Naive thymus-derived CD4-positive, alpha-beta T cell (primary cell): ENCODE measurements at regions not wholly inside any gene's neighbourhood (a gene's known extent, or its start where the extent isn't known, plus 50 kb on each side); places are given as distances from the start of the nearest gene placed in this dataset.

Experiments used
- ATAC-seq: fragments of 150-1000 bp; cut with Tn5 transposase; 2 replicates; pipeline ENCODE4 v1.10.0; 2021; ENCODE audit warnings: mild to moderate bottlenecking, moderate library complexity
- CTCF ChIA-PET: fragments of 350-600 bp; sonication (Branson Sonifier 250); formaldehyde crosslinking; loops from one replicate; lab custom pipeline; 2021; ENCODE audit warnings: antibody characterized with exemption; lab: Charles Lee
- POLR2A ChIA-PET: fragments of 350-600 bp; sonication (Branson Sonifier 250); formaldehyde crosslinking; loops from one replicate; lab custom pipeline; 2021; ENCODE audit warnings: antibody characterized with exemption, inconsistent platforms; lab: Charles Lee
- DNase-seq, 9 donors: peaks; one replicate each; pipeline versions ENCODE4 v3.0.0 to v3.0.0-alpha.2; 2020 to 2022; ENCODE audit warnings: mixed read lengths in 1 of 9
- H3K27ac ChIP-seq: one replicate; pipeline ENCODE4 v1.7.0; 2013; ENCODE audit warnings: mild to moderate bottlenecking, low read depth, low read length, moderate library complexity
- H3K27me3 ChIP-seq, 2 donors: one replicate each; pipeline ENCODE4 v1.7.0; 2013; ENCODE audit warnings: low read length in 2 of 2, mild to moderate bottlenecking in 2 of 2, moderate library complexity in 2 of 2; ENCODE audit not compliant: control insufficient read depth in 2 of 2, insufficient read depth in 2 of 2
- H3K36me3 ChIP-seq, 3 experiments: 1 replicate in 2 of 3; 2 replicates in 1 of 3; pipeline ENCODE4 v1.7.0; 2013; ENCODE audit warnings: low read length in 3 of 3, mild to moderate bottlenecking in 3 of 3, moderate library complexity in 1 of 3; ENCODE audit not compliant: insufficient read depth in 3 of 3, control insufficient read depth in 2 of 3
- H3K4me1 ChIP-seq, 2 donors: one replicate each; pipeline ENCODE4 v1.7.0; 2013; ENCODE audit warnings: low read length in 2 of 2, mild to moderate bottlenecking in 2 of 2, moderate library complexity in 1 of 2; ENCODE audit not compliant: control insufficient read depth in 2 of 2, insufficient read depth in 2 of 2
- H3K4me3 ChIP-seq: 2 replicates; pipeline ENCODE4 v1.7.0; 2013; ENCODE audit warnings: mild to moderate bottlenecking, low read length
- H3K9me3 ChIP-seq, 3 experiments: 1 replicate in 2 of 3; 2 replicates in 1 of 3; pipeline ENCODE4 v1.7.0; 2013; ENCODE audit warnings: low read length in 3 of 3; ENCODE audit not compliant: control insufficient read depth in 2 of 3
- H3K27ac Mint-ChIP-seq, 9 donors: one replicate each; pipeline ENCODE4 v1.8.0; 2020 to 2022; ENCODE audit warnings: mixed read lengths in 9 of 9, mild to moderate bottlenecking in 8 of 9, moderate library complexity in 5 of 9, inconsistent platforms in 2 of 9
- H3K27me3 Mint-ChIP-seq, 5 donors: one replicate each; pipeline ENCODE4 v1.8.0; 2021 to 2022; ENCODE audit warnings: mixed read lengths in 5 of 5, mild to moderate bottlenecking in 1 of 5
- H3K36me3 Mint-ChIP-seq, 5 donors: one replicate each; pipeline ENCODE4 v1.8.0; 2020 to 2022; ENCODE audit warnings: mixed read lengths in 5 of 5, mild to moderate bottlenecking in 3 of 5, inconsistent platforms in 1 of 5
- H3K4me1 Mint-ChIP-seq, 7 donors: one replicate each; pipeline ENCODE4 v1.8.0; 2020 to 2022; ENCODE audit warnings: mixed read lengths in 7 of 7, mild to moderate bottlenecking in 3 of 7, inconsistent platforms in 1 of 7
- H3K4me3 Mint-ChIP-seq, 10 donors: one replicate each; pipeline ENCODE4 v1.8.0; 2020 to 2022; ENCODE audit warnings: mild to moderate bottlenecking in 10 of 10, mixed read lengths in 10 of 10, moderate library complexity in 6 of 10, inconsistent platforms in 2 of 10
- H3K9me3 Mint-ChIP-seq, 11 donors: one replicate each; pipeline ENCODE4 v1.8.0; 2020 to 2022; ENCODE audit warnings: mixed read lengths in 11 of 11, mild to moderate bottlenecking in 4 of 11, inconsistent platforms in 1 of 11, moderate library complexity in 1 of 11
- intact Hi-C, 2 donors: fragments of 100-400 bp; cut with micrococcal nuclease; formaldehyde crosslinking; loops; one replicate each; pipeline ENCODE4 v1.15.1; 2023

DNA sequence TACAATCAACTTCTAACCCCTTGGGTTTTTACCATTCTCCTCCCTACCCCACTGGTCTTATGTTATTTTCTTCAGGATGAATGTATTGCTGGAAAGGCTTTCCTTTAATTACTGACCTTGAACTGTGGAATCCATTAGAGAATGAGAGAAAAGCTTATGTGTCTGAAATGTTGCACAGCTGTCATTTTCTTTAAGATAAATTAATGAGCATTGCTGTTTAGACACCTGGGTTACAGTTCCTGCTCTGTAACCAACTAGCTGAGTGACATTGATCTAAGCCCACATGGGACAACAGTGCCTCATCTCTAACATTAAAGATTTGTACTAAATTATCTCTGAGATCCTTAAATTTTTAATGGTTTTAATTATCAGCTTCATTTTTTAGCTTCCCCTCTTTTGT, 507.0 kb downstream of the TAF11L14 start:
- DNase-seq (no peak), ATAC-seq (no peak)
- no peaks in the 10 kb centered on the region for H3K4me1 Mint-ChIP-seq
- H3K27me3 ChIP-seq: no peaks in the 10 kb centered on the region
- H3K9me3 Mint-ChIP-seq: peaks cover 0 to 30% (median 6%) of the 10 kb centered on the region in 11 donors
- no peaks in the 10 kb centered on the region for H3K27me3 Mint-ChIP-seq
- H3K4me1 ChIP-seq: no peaks in the 10 kb centered on the region
- intact Hi-C loops: no loop called here
- POLR2A ChIA-PET: no interaction called here
- H3K36me3 ChIP-seq: no peaks in the 10 kb centered on the region
- CTCF ChIA-PET: no interaction called here
- no peaks in the 10 kb centered on the region for H3K9me3 ChIP-seq
- no peak overlapping the region for H3K4me3 Mint-ChIP-seq
- H3K27ac ChIP-seq: no peak overlapping the region
- no peaks in the 10 kb centered on the region for H3K36me3 Mint-ChIP-seq
- H3K4me3 ChIP-seq: no peak overlapping the region
- H3K27ac Mint-ChIP-seq: no peak overlapping the region

DNA sequence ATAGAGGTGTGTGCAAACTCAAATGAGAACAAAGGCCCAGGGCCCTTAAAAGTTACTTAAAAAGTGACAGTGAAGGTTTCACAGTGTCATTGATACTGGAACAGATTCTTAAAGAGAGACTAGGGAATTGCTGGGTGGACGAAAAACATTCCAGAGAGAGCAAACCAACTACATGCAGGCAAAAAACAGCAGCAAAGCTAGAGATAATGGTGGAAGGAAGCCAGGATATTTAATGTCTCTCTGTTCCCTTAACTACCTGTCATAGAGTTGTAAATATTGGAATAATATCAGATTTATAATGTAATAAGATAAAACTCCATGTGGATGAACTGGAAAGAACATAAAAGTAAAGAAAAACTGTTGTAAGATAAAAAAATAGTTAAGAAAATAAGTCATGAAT, 508.6 kb downstream of the TAF11L14 start:
- no peak for ATAC-seq
- Histone ChIP-seq H3K4me1 (no peaks in the 10 kb centered on the region), H3K9me3 (no peaks in the 10 kb centered on the region), H3K27ac (no peak overlapping the region), H3K4me3 (no peak overlapping the region), H3K36me3 (no peaks in the 10 kb centered on the region), H3K27me3 (no peaks in the 10 kb centered on the region)
- CTCF ChIA-PET: no interaction called here
- Mint-ChIP-seq H3K36me3 (no peaks in the 10 kb centered on the region), H3K4me3 (no peak overlapping the region), H3K9me3 (peaks cover 0 to 24% (median 6%) of the 10 kb centered on the region in 11 donors), H3K27ac (no peak overlapping the region), H3K27me3 (no peaks in the 10 kb centered on the region), H3K4me1 (no peaks in the 10 kb centered on the region)
- POLR2A ChIA-PET: no interaction called here
- no peak for DNase-seq
- intact Hi-C loops: no loop called here

DNA sequence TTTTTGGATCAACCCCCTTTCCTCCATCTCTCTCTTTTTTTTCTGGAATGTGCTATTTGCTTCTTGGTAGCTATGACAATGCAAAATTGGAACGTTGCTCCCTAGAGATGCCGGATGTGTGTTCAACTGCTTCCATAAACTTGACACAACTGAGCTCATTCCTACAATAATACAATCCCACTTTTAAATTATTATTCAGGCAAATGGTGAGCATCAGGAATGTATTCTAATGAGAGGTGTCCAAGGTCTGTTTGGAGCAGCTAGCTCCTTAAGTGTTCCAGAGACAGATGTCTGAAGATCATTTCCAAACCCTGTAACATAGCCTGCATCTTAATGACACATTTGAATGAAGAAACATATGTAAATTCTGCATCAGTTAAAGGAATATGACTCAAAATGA, 518.4 kb downstream of the TAF11L14 start:
- no peak for ATAC-seq

DNA sequence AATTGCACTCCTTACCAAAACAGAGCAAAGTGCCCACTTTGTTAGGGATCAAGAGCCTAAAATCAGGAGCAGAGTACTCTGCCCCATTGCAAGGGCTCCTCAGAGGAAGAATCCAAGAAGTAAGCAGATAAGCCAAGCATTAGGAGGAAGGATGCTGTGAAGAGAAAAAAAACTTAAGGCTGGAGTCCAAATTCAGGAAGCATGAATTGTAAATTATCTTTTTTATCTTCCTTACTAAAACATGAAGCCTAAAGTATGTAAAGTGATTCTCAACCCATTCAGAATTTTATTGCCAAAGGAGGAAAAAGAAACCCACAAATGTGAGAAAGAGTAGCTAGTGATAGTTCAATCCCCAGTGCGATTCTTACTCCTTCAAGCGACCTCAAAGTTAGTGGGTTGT, 523.9 kb downstream of the TAF11L14 start:
- Histone ChIP-seq H3K27ac (no peak overlapping the region), H3K27me3 (no peaks in the 10 kb centered on the region), H3K4me3 (no peak overlapping the region), H3K4me1 (no peaks in the 10 kb centered on the region), H3K36me3 (no peaks in the 10 kb centered on the region), H3K9me3 (peaks cover 0 to 4% (median 0%) of the 10 kb centered on the region in 3 experiments)
- Mint-ChIP-seq H3K4me1 (no peaks in the 10 kb centered on the region), H3K4me3 (no peak overlapping the region), H3K27ac (no peak overlapping the region), H3K36me3 (no peaks in the 10 kb centered on the region), H3K9me3 (peaks cover under 1 to 20% (median 10%) of the 10 kb centered on the region in 11 donors), H3K27me3 (no peaks in the 10 kb centered on the region)
- intact Hi-C loops: no loop called here
- ATAC-seq: no peak
- no peak for DNase-seq
- ChIA-PET POLR2A (no interaction called here), CTCF (no interaction called here)

More for the DNA sequence above, 518.4 kb downstream of the TAF11L14 start:
- no peak overlapping the region for H3K4me3 Mint-ChIP-seq
- H3K36me3 Mint-ChIP-seq: no peaks in the 10 kb centered on the region
- no peak overlapping the region for H3K4me3 ChIP-seq
- H3K4me1 Mint-ChIP-seq: peaks cover 0 to 1% (median 0%) of the 10 kb centered on the region in 7 donors
- no peaks in the 10 kb centered on the region for H3K27me3 Mint-ChIP-seq
- CTCF ChIA-PET: no interaction called here
- H3K4me1 ChIP-seq: no peaks in the 10 kb centered on the region
- no peak for DNase-seq
- H3K36me3 ChIP-seq: no peaks in the 10 kb centered on the region
- no peak overlapping the region for H3K27ac ChIP-seq
- H3K9me3 Mint-ChIP-seq: peaks cover 0 to 13% (median 5%) of the 10 kb centered on the region in 11 donors
- H3K9me3 ChIP-seq: peaks cover 0 to 9% (median 0%) of the 10 kb centered on the region in 3 experiments
- no peak overlapping the region for H3K27ac Mint-ChIP-seq
- POLR2A ChIA-PET: no interaction called here
- no peaks in the 10 kb centered on the region for H3K27me3 ChIP-seq
- intact Hi-C loops: no loop called here

DNA sequence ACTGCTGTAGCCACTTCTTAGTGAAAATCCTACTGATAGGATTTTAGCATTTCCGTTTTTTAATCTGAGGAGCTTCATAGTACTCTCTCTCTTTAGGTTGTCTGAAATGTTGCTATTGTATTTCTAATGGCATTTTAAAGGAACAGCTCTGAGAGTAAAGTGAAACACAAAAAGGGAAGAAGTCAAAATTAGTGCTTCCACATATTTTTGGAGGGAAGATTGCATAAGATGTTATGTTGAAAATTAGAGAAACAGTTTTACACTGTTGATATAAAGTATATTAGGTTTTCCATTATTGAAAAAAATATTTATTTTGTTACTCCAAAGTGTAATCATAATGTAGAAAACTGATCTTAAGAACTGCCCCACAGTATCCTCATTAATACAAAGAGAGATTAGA, 525.1 kb downstream of the TAF11L14 start:
- Histone ChIP-seq H3K27me3 (no peaks in the 10 kb centered on the region), H3K9me3 (peaks cover 0 to 4% (median 0%) of the 10 kb centered on the region in 3 experiments), H3K4me1 (no peaks in the 10 kb centered on the region), H3K36me3 (no peaks in the 10 kb centered on the region), H3K27ac (no peak overlapping the region), H3K4me3 (no peak overlapping the region)
- ChIA-PET CTCF (no interaction called here), POLR2A (no interaction called here)
- no peak overlapping the region for H3K4me3 Mint-ChIP-seq
- no peaks in the 10 kb centered on the region for H3K36me3 Mint-ChIP-seq
- peaks cover 2 to 24% (median 10%) of the 10 kb centered on the region in 11 donors for H3K9me3 Mint-ChIP-seq
- ATAC-seq (no peak), DNase-seq (no peak)
- no peaks in the 10 kb centered on the region for H3K4me1 Mint-ChIP-seq
- intact Hi-C loops: no loop called here
- H3K27me3 Mint-ChIP-seq: no peaks in the 10 kb centered on the region
- H3K27ac Mint-ChIP-seq: no peak overlapping the region

DNA sequence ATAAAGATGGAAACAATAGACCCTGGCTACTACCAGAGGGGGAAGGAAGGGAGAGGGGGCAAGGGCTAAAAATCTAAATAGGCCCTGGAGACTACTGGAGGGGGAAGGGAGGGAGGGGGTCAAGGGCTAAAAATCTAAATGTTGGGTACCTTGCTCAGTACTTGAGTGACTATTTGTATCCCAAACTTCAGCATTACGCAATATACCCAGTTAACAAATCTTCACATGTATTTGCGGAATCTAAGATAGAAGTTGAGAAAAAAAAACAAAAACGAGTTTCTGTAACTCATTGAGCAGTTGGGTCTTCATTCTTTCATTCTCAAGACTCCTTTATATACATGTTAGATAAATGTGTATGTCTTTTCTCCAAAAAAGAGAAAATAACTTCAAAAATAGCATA, 537.4 kb downstream of the TAF11L14 start:
- CTCF ChIA-PET: no interaction called here
- H3K27me3 Mint-ChIP-seq: no peaks in the 10 kb centered on the region
- no peak overlapping the region for H3K27ac Mint-ChIP-seq
- Histone ChIP-seq H3K9me3 (no peaks in the 10 kb centered on the region), H3K36me3 (no peaks in the 10 kb centered on the region), H3K4me3 (no peak overlapping the region), H3K4me1 (no peaks in the 10 kb centered on the region), H3K27me3 (no peaks in the 10 kb centered on the region), H3K27ac (no peak overlapping the region)
- H3K4me1 Mint-ChIP-seq: no peaks in the 10 kb centered on the region
- intact Hi-C loops: no loop called here
- no peak for DNase-seq
- POLR2A ChIA-PET: no interaction called here
- H3K36me3 Mint-ChIP-seq: no peaks in the 10 kb centered on the region
- peaks cover 0 to 25% (median 6%) of the 10 kb centered on the region in 11 donors for H3K9me3 Mint-ChIP-seq
- ATAC-seq: no peak
- H3K4me3 Mint-ChIP-seq: no peak overlapping the region

DNA sequence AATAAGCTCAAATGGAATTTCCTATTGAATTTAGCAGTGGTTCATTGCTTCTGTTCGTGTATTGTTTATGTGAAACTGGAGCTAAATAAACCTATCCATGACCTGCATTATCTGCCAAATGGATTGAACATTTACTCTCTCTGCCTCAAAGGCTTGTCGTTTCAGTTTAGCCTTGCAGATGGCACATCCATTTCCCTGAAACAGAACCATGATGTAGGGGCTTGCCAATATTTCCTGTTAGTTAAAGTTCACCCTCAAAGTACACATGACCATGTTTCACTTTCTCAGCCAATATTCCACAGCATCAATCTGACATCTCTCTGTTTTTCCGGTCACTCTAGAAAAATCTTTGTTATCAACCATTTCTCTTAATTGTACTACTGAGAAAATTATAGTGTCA, 545.3 kb downstream of the TAF11L14 start:
- Mint-ChIP-seq H3K4me3 (no peak overlapping the region), H3K27me3 (no peaks in the 10 kb centered on the region), H3K4me1 (no peaks in the 10 kb centered on the region), H3K9me3 (peaks cover 0 to 17% (median 5%) of the 10 kb centered on the region in 11 donors), H3K36me3 (no peaks in the 10 kb centered on the region), H3K27ac (no peak overlapping the region)
- H3K4me1 ChIP-seq: no peaks in the 10 kb centered on the region
- intact Hi-C loops: no loop called here
- ChIA-PET POLR2A (no interaction called here), CTCF (no interaction called here)
- H3K4me3 ChIP-seq: no peak overlapping the region
- no peaks in the 10 kb centered on the region for H3K27me3 ChIP-seq
- ATAC-seq: no peak
- H3K9me3 ChIP-seq: no peaks in the 10 kb centered on the region
- no peak for DNase-seq
- no peak overlapping the region for H3K27ac ChIP-seq
- H3K36me3 ChIP-seq: no peaks in the 10 kb centered on the region
